PFSK-1 (cell line): ENCODE measurements at regions not wholly inside any gene's neighbourhood (a gene's known extent, or its start where the extent isn't known, plus 50 kb on each side); places are given as distances from the start of the nearest gene placed in this dataset.

Experiments used
- FOXP2 ChIP-seq: optimal IDR thresholded peaks from 2 replicates; pipeline ENCODE3; 2011; ENCODE audit warnings: borderline replicate concordance, control low read depth, inconsistent platforms; ENCODE audit not compliant: insufficient read depth; ENCODE audit errors: extremely low read length, extremely low read depth
- POLR2AphosphoS5 ChIP-seq: IDR thresholded peaks from 2 replicates; pipeline ENCODE4 v1.6.1; 2012; ENCODE audit warnings: low read depth, mild to moderate bottlenecking, control low read depth, low read length, moderate library complexity
- REST ChIP-seq, 2 experiments: IDR thresholded peaks; 2 replicates each; pipeline versions ENCODE4 v1.6.1 to v1.8.0; 2011 to 2012; ENCODE audit warnings: low read depth in 2 of 2, low read length in 2 of 2, control low read depth in 1 of 2, inconsistent platforms in 1 of 2, mild to moderate bottlenecking in 1 of 2, moderate library complexity in 1 of 2; ENCODE audit not compliant: insufficient read depth in 1 of 2
- SIN3A ChIP-seq: IDR thresholded peaks from 2 replicates; pipeline ENCODE4 v1.6.1; 2012; ENCODE audit warnings: mild to moderate bottlenecking, low read length, moderate library complexity, borderline replicate concordance; ENCODE audit not compliant: insufficient read depth
- TAF1 ChIP-seq: IDR thresholded peaks from 2 replicates; pipeline ENCODE4 v1.6.1; 2012; ENCODE audit warnings: low read length, control low read depth, borderline replicate concordance; ENCODE audit not compliant: insufficient read depth

- no peak for TF ChIP-seq SIN3A
- no peak for TF ChIP-seq REST (IDR thresholded peaks at IDR 0.05; ENCODE audit: insufficient read depth in 1 of 2, low read depth in 2 of 2, low read length in 2 of 2)
- TF ChIP-seq TAF1, result no peak
- TF ChIP-seq FOXP2, result no peak
- no peak for TF ChIP-seq POLR2AphosphoS5
Observed at GRCh38 chr4:74524985-74525384, 80.0 kb downstream of the AREG start.

- TF ChIP-seq FOXP2 (no peak), SIN3A (no peak), TAF1 (no peak), POLR2AphosphoS5 (no peak), REST (IDR thresholded peaks at IDR 0.05; ENCODE audit: insufficient read depth in 1 of 2, low read depth in 2 of 2, low read length in 2 of 2) (no peak)
Observed at GRCh38 chr4:74527049-74527448, 82.1 kb downstream of the AREG start.

GRCh38 chr4:74528178-74528577, 83.2 kb downstream of the AREG start:
- no peak for TF ChIP-seq SIN3A

- TF ChIP-seq SIN3A, result no peak
- no peak for TF ChIP-seq TAF1
- no peak for TF ChIP-seq POLR2AphosphoS5
- no peak for TF ChIP-seq REST (IDR thresholded peaks at IDR 0.05; ENCODE audit: insufficient read depth in 1 of 2, low read depth in 2 of 2, low read length in 2 of 2)
- TF ChIP-seq FOXP2, result no peak
Observed at GRCh38 chr4:74529284-74530041, 84.5 kb downstream of the AREG start.

GRCh38 chr4:74531963-74532794, 87.2 kb downstream of the AREG start:
- TF ChIP-seq SIN3A (no peak), POLR2AphosphoS5 (no peak), TAF1 (no peak; the same call in 1 of the 2 replicates), FOXP2 (no peak), REST (IDR thresholded peaks at IDR 0.05; ENCODE audit: insufficient read depth in 1 of 2, low read depth in 2 of 2, low read length in 2 of 2) (no peak)
